Subcutaneous abdominal adipose tissue (tissue), 5 donors: ENCODE measurements at regions not wholly inside any gene's neighbourhood (a gene's known extent, or its start where the extent isn't known, plus 50 kb on each side); places are given as distances from the start of the nearest gene placed in this dataset.

ENCODE experiments used
- H3K27ac ChIP-seq: one replicate; pipeline ENCODE4 v1.7.0; 2013; ENCODE audit warnings: low read depth, mild to moderate bottlenecking, inconsistent platforms, low read length, moderate library complexity
- H3K27me3 ChIP-seq, 5 donors: one replicate each; pipeline ENCODE4 v1.7.0; 2013; ENCODE audit warnings: low read length in 5 of 5, inconsistent platforms in 1 of 5; ENCODE audit not compliant: control insufficient read depth in 5 of 5, insufficient read depth in 4 of 5
- H3K36me3 ChIP-seq, 5 donors: one replicate each; pipeline ENCODE4 v1.7.0; 2013; ENCODE audit warnings: low read length in 5 of 5; ENCODE audit not compliant: control insufficient read depth in 5 of 5, insufficient read depth in 5 of 5
- H3K4me1 ChIP-seq, 5 donors: one replicate each; pipeline ENCODE4 v1.7.0; 2013; ENCODE audit warnings: low read length in 5 of 5, mild to moderate bottlenecking in 3 of 5, moderate library complexity in 1 of 5; ENCODE audit not compliant: control insufficient read depth in 5 of 5, insufficient read depth in 5 of 5
- H3K4me3 ChIP-seq, 5 donors: one replicate each; pipeline ENCODE4 v1.7.0; 2013; ENCODE audit warnings: low read length in 5 of 5, low read depth in 1 of 5
- H3K9ac ChIP-seq, 5 donors: one replicate each; pipeline ENCODE4 v1.7.0; 2013; ENCODE audit warnings: low read length in 5 of 5, mild to moderate bottlenecking in 4 of 5, moderate library complexity in 3 of 5
- H3K9me3 ChIP-seq, 5 donors: one replicate each; pipeline ENCODE4 v1.7.0; 2013; ENCODE audit warnings: low read length in 5 of 5; ENCODE audit not compliant: control insufficient read depth in 5 of 5
- donor health status: healthy.
- donor health status: healthy.
- donor health status: healthy.
- donor health status: healthy.
- donor health status: healthy.

DNA sequence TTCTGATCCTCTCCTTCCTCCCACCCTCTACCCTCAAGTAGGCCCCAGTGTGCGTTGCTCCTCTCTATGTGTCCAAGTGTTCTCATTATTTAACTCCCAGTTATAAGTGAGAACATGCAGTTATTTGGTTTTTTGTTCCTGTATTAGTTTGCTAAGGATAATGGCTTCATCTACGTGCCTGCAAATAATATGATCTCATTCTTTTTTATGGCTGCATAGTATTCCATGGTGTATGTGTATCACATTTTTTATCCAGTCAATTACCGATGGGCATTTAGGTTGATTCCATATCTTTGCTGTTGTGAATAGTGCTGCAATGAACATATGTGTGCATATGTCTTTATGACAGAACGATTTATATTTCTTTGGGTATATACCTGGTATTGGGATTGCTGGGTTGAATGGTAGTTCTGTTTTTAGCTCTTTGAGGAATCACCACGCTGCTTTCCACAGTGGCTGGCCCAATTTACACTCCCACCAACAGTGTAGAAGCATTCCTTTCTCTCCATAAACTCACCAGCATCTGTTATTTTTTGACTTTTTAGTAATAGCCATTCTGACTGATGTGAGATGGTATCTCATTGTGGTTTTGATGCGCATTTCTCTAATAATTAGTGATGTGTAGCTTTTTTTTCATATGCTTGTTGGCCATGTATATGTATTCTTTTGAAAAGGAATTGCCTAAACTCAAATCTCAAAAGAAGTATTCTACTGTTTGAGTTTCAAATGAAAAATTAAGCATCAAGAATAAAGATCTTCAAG, 116.9 kb downstream of the ETS2 start:
- H3K36me3 ChIP-seq: no peaks in the 10 kb centered on the region
- peaks cover 0 to 3% (median 0%) of the 10 kb centered on the region in 5 donors for H3K27me3 ChIP-seq
- H3K27ac ChIP-seq: no peak overlapping the region
- no peaks in the 10 kb centered on the region for H3K9me3 ChIP-seq
- no peak overlapping the region for H3K4me3 ChIP-seq
- H3K4me1 ChIP-seq: peaks cover 0 to 19% (median 14%) of the 10 kb centered on the region in 5 donors
- no peak overlapping the region for H3K9ac ChIP-seq

DNA sequence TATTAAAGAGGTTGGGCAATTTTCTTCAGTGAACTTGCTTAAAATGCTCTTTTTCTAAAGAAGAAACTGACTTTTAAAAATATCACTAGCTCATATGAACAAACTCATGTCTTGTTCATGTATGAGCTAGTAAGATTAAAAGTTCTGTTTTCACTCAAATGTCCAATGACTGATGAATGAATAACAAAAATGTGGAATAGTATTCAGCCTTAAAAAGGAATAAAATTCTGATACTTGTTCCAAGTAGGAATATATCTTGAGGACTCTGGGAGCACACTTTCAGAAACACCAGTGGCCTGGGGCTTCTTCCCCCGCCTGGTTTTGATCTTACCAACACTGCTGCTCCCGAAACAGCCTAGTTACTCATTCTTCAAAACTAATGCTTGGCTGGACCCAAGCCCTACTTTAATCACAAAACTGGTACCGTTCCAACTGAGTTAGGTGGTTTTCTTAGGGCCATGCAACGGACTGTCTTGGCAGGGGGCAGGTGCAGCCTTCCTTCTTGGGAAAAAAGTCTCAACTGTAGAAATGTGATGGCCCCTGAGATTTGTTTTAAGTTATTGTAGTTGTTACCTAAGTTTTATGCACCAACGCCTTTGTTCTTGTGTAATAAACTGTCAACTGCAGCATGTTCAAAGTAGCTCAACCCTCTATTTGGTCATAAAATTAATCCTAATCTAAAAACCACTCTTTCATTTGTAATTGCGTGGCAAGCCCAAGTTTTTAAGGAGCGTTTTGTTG, 116.0 kb downstream of the ETS2 start:
- Histone ChIP-seq H3K9me3 (no peaks in the 10 kb centered on the region), H3K9ac (no peak overlapping the region), H3K27ac (no peak overlapping the region), H3K36me3 (no peaks in the 10 kb centered on the region), H3K4me1 (peaks cover 0 to 19% (median 14%) of the 10 kb centered on the region in 5 donors), H3K27me3 (peaks cover 0 to 3% (median 0%) of the 10 kb centered on the region in 5 donors), H3K4me3 (no peak overlapping the region)

DNA sequence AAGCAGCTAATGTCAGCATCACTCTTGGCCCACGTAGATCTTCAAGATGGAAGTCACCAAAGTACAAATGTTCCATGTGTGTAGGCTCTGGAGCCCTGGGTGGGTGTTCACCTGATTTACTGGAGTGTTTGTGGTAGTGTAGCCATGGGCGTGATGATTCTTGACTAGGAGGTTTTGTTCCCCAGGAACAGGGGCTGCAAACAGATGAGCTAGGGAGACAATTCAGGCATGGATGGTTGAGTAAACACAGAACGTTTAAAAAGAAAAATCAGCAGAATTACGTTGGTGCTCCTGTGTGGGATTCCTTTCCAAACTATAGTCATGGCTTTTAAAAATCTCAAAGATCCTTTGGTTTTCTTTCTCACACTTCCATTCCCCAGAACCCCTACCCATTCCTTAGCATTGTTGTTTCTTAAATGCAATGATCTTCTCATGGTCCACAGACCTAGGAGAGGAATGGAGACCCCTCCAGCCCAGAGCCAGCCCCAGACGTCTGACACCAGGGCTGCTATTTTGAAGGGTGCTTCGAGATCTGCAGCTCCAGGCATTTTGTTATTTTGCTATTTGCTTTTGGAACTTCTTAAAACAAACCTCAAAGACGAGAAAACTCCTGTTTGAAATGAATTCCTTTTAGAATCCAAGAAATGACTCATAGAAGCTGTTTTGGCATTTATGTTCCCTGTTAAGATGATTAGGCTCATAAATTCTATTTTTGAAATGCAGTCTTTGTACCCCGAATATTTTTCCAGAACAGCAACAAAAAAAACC, 115.1 kb downstream of the ETS2 start:
- Histone ChIP-seq H3K9me3 (no peaks in the 10 kb centered on the region), H3K4me1 (peaks cover 0 to 14% (median 8%) of the 10 kb centered on the region in 5 donors), H3K27ac (no peak overlapping the region), H3K27me3 (peaks cover 0 to 3% (median 0%) of the 10 kb centered on the region in 5 donors), H3K4me3 (no peak overlapping the region), H3K9ac (no peak overlapping the region), H3K36me3 (no peaks in the 10 kb centered on the region)

DNA sequence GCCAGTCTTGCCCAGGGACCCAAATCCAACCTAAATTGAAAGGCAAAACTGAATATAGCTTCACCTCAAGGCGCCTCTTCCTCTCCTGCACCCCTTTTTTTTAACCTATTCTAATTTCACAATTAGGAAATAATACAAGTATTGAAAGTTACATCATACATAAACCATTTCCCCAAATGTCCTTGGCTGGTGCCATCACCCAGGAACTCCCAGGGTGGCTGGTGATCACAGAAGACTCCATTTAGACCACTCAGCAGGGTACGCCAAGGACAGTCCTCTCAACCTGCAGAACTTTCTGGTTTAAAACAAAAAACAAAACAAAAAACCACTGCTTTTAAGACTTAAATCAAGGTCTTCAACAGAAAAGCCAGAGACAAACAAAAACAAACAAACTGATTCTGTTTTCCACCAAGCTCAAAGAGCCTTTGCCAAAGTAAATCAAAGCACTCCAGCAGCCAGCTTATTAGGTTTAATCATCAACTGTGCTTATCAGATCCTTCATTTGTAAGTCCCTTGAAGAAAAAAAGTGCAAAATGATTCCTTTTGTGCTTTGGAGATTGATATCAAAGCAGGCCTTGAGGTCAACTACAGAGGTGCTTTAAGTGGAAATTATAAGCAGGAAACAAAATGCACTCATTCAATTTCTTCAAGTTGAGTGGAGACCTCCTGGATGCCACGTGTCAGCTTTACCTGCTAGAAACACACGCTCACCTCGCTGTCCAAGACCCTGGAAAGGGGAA, 113.0 kb downstream of the ETS2 start:
- no peaks in the 10 kb centered on the region for H3K27me3 ChIP-seq
- H3K9me3 ChIP-seq: no peaks in the 10 kb centered on the region
- H3K9ac ChIP-seq: no peak overlapping the region
- H3K27ac ChIP-seq: no peak overlapping the region
- no peaks in the 10 kb centered on the region for H3K36me3 ChIP-seq
- peaks cover 0 to 7% (median 5%) of the 10 kb centered on the region in 5 donors for H3K4me1 ChIP-seq
- H3K4me3 ChIP-seq: no peak overlapping the region

DNA sequence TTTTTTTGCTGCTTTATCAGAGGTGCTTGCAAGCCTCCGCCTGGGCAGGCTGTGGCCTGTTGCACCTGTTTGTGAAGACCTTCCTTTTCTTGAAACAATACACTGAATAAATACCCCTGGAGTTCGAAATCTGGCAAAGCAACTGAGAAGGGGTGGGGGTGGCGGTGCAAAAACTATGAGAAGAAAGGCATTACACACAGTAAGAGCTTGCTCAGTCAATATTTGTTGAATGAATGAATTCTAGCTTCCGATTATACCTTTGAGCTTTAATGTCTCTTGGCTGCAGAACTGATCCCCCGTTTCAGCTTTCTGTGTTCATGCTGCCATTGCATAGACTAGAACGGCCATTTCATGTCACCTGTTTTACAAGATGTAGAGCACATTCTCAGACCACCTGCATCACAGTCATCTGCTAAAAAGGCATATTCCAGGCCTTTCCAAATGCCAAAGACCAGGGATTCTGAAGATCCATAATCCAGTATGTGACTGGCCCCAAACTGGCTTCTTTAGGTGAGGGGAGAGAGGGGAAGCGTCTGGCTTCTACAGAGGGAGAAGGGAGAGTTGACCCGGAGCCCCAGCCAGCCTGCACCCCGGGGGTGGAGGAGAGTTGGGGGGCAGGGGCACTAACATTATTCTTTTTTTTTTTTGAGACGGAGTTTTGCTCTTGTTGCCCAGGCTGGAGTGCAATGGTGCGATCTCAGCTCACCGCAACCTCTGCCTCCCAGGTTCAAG, 111.5 kb downstream of the ETS2 start:
- H3K27me3 ChIP-seq: no peaks in the 10 kb centered on the region
- H3K27ac ChIP-seq: no peak overlapping the region
- H3K9me3 ChIP-seq: no peaks in the 10 kb centered on the region
- H3K4me3 ChIP-seq: no peak overlapping the region
- peaks cover 2 to 20% (median 17%) of the 10 kb centered on the region in 5 donors for H3K4me1 ChIP-seq
- no peaks in the 10 kb centered on the region for H3K36me3 ChIP-seq
- H3K9ac ChIP-seq: no peak overlapping the region

DNA sequence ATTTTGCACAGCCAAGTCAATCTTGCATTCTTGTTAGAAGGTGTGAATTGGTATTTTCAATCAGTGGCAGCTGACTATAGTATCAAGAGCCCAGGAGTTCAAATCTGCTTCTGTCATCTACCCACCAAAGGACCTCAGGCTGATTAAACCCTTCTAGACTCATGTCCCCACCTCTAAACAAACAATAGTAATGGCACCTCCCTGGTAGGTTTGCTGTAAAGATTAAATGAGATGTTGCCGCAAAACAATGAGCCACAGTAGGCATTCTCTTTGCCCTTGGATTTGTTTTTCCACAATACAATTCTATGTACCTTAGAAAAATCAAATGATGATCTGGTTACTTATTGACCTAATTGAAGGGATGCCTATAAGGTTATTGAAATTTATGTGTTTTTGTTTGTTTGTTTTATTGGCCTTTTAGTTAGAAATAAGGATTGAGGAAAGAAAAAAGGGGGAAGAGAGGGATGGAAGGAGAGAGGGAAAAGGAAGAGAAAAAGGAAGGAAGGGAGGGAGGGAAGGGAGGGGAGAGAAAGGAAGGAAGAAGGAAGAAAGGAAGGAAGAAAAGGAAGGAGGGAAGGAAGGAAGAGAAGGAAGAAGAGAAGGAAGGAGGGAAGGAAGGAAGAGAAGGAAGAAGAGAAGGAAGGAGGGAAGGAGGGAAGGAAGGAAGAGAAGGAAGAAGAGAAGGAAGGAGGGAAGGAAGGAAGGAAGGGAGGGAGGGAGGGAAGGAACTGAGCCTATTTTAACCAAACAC, 110.7 kb downstream of the ETS2 start:
- peaks cover 2 to 24% (median 17%) of the 10 kb centered on the region in 5 donors for H3K4me1 ChIP-seq
- no peaks in the 10 kb centered on the region for H3K9me3 ChIP-seq
- H3K4me3 ChIP-seq: no peak overlapping the region
- H3K9ac ChIP-seq: no peak overlapping the region
- no peaks in the 10 kb centered on the region for H3K27me3 ChIP-seq
- no peaks in the 10 kb centered on the region for H3K36me3 ChIP-seq
- H3K27ac ChIP-seq: no peak overlapping the region

DNA sequence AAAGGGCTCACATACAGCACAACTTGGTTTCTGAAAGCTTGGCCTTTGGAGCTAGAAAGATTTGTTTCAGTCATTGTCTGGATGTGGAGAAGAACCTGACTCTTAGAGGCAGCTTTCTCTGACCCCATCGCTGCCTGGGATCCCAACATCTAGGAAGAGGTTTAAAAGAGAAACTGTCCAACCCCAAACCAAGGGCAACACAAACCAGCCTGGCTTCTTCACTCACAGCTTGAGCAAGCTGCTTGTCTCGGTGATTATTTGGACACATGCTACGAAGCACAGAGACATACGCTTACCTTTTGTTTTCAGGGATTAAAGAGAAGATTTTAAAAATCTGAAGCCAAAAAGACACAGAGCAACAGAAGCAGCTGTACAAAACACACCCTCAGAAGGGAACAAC, 109.8 kb downstream of the ETS2 start:
- H3K4me1 ChIP-seq: peaks cover 2 to 30% (median 12%) of the 10 kb centered on the region in 5 donors
- H3K27ac ChIP-seq: no peak overlapping the region
- H3K9me3 ChIP-seq: no peaks in the 10 kb centered on the region
- no peak overlapping the region for H3K9ac ChIP-seq
- H3K4me3 ChIP-seq: no peak overlapping the region
- H3K36me3 ChIP-seq: no peaks in the 10 kb centered on the region
- no peaks in the 10 kb centered on the region for H3K27me3 ChIP-seq

DNA sequence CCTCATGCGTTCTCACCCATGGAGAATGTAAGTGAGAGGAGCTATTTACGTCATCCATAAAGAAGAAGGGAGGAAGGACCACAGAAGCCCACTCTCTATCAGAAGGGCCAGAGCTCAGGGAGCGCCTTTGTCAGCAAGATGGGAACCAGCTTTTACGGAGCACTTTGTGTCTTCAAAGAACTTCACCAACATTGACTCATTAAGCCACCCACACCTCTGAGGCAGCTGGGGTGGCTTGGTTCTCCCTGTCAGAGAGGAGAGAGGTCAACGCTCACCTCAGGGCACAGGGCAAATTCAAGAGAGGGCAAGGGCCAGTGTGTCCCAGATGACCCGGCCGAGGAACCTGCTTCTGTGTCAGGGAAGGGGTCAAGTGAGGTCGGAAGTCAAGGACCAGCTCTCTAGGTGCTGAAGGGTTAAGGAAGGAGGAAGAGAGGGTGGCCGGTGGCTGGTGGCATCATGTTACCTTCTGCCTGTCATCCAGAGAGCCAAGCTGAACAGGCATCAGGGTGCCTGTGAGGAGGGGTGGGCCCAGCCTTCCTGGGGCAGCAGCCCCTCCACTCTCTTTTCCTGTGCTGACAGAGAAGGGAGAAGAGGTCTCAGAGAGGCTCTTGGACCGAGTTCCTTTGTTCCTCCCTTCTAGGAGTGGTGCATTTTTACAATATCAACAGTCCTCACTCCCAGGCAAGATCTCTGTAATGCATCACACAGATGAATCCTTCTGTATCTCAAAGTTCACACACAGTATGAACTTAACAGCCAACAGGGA, 109.0 kb downstream of the ETS2 start:
- Histone ChIP-seq H3K27me3 (no peaks in the 10 kb centered on the region), H3K9ac (no peak overlapping the region), H3K4me1 (peaks cover 4 to 37% (median 17%) of the 10 kb centered on the region in 5 donors), H3K9me3 (no peaks in the 10 kb centered on the region), H3K36me3 (no peaks in the 10 kb centered on the region), H3K27ac (no peak overlapping the region), H3K4me3 (no peak overlapping the region)
